Uterus (tissue), 2 donors: ENCODE measurements at regions not wholly inside any gene's neighbourhood (a gene's known extent, or its start where the extent isn't known, plus 50 kb on each side); places are given as distances from the start of the nearest gene placed in this dataset.

ENCODE experiments used
- POLR2A ChIP-seq, 2 donors: fragments of 450-650 bp; IDR thresholded peaks; one replicate each; pipeline ENCODE4 v1.6.1; 2016; ENCODE audit warnings: antibody characterized with exemption in 2 of 2, mild to moderate bottlenecking in 1 of 2, moderate library complexity in 1 of 2
- TF ChIP-seq, protein P1 (sequence below), 4 experiments: fragments of 200-600 bp in 2 of 4; fragments of 450-650 bp in 2 of 4; sonication (generic) in 2 of 4; IDR thresholded peaks; one replicate each; pipeline ENCODE4 v1.5.1; 2016 to 2019; ENCODE audit warnings: antibody characterized with exemption in 4 of 4, mild to moderate bottlenecking in 2 of 4, moderate library complexity in 1 of 4

DNA sequence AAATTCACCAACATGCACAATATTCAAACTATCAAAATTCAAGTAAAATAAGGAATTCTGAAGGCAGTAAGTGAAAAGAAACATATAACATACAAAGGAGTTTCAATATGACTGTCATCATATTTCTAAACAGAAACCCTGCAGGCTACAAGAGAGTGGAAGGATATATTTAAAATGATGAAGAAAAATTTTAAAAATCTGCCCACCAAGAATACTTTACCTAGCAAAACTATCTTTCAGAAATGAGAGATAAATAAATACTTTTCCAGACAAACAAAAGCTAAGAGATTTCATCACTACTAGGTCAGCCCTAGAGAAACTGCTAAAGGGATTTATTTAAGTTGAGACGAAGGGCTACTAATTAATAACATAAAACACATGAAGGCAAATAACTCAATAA lies 73.8 kb upstream of the MANEA start:
- TF ChIP-seq, protein P1, sequence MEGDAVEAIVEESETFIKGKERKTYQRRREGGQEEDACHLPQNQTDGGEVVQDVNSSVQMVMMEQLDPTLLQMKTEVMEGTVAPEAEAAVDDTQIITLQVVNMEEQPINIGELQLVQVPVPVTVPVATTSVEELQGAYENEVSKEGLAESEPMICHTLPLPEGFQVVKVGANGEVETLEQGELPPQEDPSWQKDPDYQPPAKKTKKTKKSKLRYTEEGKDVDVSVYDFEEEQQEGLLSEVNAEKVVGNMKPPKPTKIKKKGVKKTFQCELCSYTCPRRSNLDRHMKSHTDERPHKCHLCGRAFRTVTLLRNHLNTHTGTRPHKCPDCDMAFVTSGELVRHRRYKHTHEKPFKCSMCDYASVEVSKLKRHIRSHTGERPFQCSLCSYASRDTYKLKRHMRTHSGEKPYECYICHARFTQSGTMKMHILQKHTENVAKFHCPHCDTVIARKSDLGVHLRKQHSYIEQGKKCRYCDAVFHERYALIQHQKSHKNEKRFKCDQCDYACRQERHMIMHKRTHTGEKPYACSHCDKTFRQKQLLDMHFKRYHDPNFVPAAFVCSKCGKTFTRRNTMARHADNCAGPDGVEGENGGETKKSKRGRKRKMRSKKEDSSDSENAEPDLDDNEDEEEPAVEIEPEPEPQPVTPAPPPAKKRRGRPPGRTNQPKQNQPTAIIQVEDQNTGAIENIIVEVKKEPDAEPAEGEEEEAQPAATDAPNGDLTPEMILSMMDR (IDR thresholded peaks at IDR 0.05): no peak
- TF ChIP-seq POLR2A (IDR thresholded peaks at IDR 0.05): no peak
